ENCODE measurements at regions not wholly inside any gene's neighbourhood (a gene's known extent, or its start where the extent isn't known, plus 50 kb on each side); places are given as distances from the start of the nearest gene placed in this dataset.

- TF ChIP-seq CTCF (IDR thresholded peaks at IDR 0.05): no peak
- no peak for TF ChIP-seq POLR2A (IDR thresholded peaks at IDR 0.05)
Measured at GRCh38 chr20:26279238-26279637, 582.6 kb upstream of the ZNF337 start.

Measured in stomach (tissue), 4 donors.